ENCODE measurements at regions not wholly inside any gene's neighbourhood (a gene's known extent, or its start where the extent isn't known, plus 50 kb on each side); places are given as distances from the start of the nearest gene placed in this dataset.

GRCh38 chr21:23624281-23624680 lies 1983.0 kb downstream of the MRPL39 start:
- TF ChIP-seq FOS (IDR thresholded peaks at IDR 0.05; ENCODE audit: borderline replicate concordance, insufficient read depth, low read length): no peak
- TF ChIP-seq POLR2AphosphoS5 (IDR thresholded peaks at IDR 0.05; ENCODE audit: insufficient read depth, low read depth, low read length): no peak
- no peak for TF ChIP-seq JUN (IDR thresholded peaks at IDR 0.05; ENCODE audit: borderline replicate concordance, insufficient read depth, insufficient read length, low read depth)
- Histone ChIP-seq H3K4me1 (ENCODE audit: control insufficient read depth, extremely low read depth, insufficient read depth, low read length) (no peaks in the 10 kb centered on the region), H3K9ac (replicated peaks; ENCODE audit: extremely low read depth, insufficient read depth, low read length) (no peak overlapping the region), H3K9me3 (replicated peaks; ENCODE audit: control insufficient read depth, insufficient read depth, low read length) (no peaks in the 10 kb centered on the region), H3K27ac (ENCODE audit: insufficient read depth, low read depth, low read length) (no peak overlapping the region), H3K4me2 (ENCODE audit: insufficient read depth, low read length) (no peak overlapping the region), H3K9me1 (replicated peaks; ENCODE audit: control insufficient read depth, extremely low read depth, insufficient read depth, low read length) (no peaks in the 10 kb centered on the region), H3K4me3 (replicated peaks in 1 of 3; ENCODE audit: insufficient read depth in 1 of 3, low read depth in 1 of 3, low read length in 3 of 3) (no peak overlapping the region), H3K27me3 (ENCODE audit: control insufficient read depth in 2 of 2, insufficient read depth in 2 of 2, low read length in 2 of 2) (no peaks in the 10 kb centered on the region), H2AFZ (ENCODE audit: low read depth, low read length) (no peak overlapping the region), H3K36me3 (ENCODE audit: control insufficient read depth in 2 of 2, extremely low read depth in 1 of 2, insufficient read depth in 2 of 2, low read length in 2 of 2) (no peaks in the 10 kb centered on the region), H3K79me2 (ENCODE audit: control insufficient read depth, insufficient read depth, low read length) (no peaks in the 10 kb centered on the region), H4K20me1 (replicated peaks; ENCODE audit: control insufficient read depth, extremely low read depth, insufficient read depth, low read length) (no peaks in the 10 kb centered on the region)
- dilution Hi-C loops (cut with MboI; ENCODE audit: extremely low pct_ligation_motif_present, low sequenced_read_pairs) (no loop called here), intact Hi-C loops (cut with micrococcal nuclease) (no loop called here)
- no peak for FAIRE-seq
- no TSS peak for BruUV-seq (replicated peaks)
- ChIA-PET POLR2A (no interaction called here), CTCF (no interaction called here)
- DNase-seq (ENCODE audit: low read depth, low spot score): no peak

DNA sequence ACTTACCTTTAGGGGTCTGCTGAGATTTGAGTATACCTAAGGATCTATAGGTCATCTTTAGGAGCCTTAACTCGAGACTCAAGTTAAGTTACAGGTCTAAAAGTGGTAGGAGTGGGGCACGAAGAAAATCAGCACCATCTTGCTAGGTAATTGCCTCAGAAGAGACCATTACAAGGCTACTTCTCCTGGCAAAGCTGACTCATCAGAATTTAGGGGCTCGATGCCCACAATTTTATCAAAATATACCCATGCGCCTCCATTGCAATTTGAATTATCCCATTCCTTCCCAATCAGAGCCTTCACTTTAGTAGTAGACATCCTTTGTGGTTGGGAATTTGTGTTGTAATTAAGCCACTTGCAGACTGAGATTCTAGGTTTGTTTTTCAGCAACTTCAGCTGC lies 1994.3 kb downstream of the MRPL39 start:
- Histone ChIP-seq H3K9me3 (replicated peaks; ENCODE audit: control insufficient read depth, insufficient read depth, low read length) (no peaks in the 10 kb centered on the region), H3K4me2 (ENCODE audit: insufficient read depth, low read length) (no peak overlapping the region), H3K9me1 (replicated peaks; ENCODE audit: control insufficient read depth, extremely low read depth, insufficient read depth, low read length) (no peaks in the 10 kb centered on the region), H3K27me3 (ENCODE audit: control insufficient read depth in 2 of 2, insufficient read depth in 2 of 2, low read length in 2 of 2) (no peaks in the 10 kb centered on the region), H4K20me1 (replicated peaks; ENCODE audit: control insufficient read depth, extremely low read depth, insufficient read depth, low read length) (no peaks in the 10 kb centered on the region), H2AFZ (ENCODE audit: low read depth, low read length) (no peak overlapping the region), H3K4me3 (replicated peaks in 1 of 3; ENCODE audit: insufficient read depth in 1 of 3, low read depth in 1 of 3, low read length in 3 of 3) (no peak overlapping the region), H3K4me1 (ENCODE audit: control insufficient read depth, extremely low read depth, insufficient read depth, low read length) (no peaks in the 10 kb centered on the region), H3K36me3 (ENCODE audit: control insufficient read depth in 2 of 2, extremely low read depth in 1 of 2, insufficient read depth in 2 of 2, low read length in 2 of 2) (no peaks in the 10 kb centered on the region), H3K27ac (ENCODE audit: insufficient read depth, low read depth, low read length) (no peak overlapping the region), H3K79me2 (ENCODE audit: control insufficient read depth, insufficient read depth, low read length) (no peaks in the 10 kb centered on the region), H3K9ac (replicated peaks; ENCODE audit: extremely low read depth, insufficient read depth, low read length) (no peak overlapping the region)
- DNase-seq (ENCODE audit: low read depth, low spot score): no peak
- no peak for FAIRE-seq
- TF ChIP-seq GATA2 (IDR thresholded peaks at IDR 0.05; ENCODE audit: insufficient read depth, insufficient read length, low read depth, low read length) (no peak), MYC (IDR thresholded peaks at IDR 0.05; ENCODE audit: low read depth, low read length) (no peak), CTCF (IDR thresholded peaks at IDR 0.05; ENCODE audit: extremely low read depth in 1 of 2, insufficient read depth in 1 of 2, low read depth in 1 of 2, low read length in 2 of 2) (no peak), POLR2AphosphoS5 (IDR thresholded peaks at IDR 0.05; ENCODE audit: insufficient read depth, low read depth, low read length) (no peak), JUN (IDR thresholded peaks at IDR 0.05; ENCODE audit: borderline replicate concordance, insufficient read depth, insufficient read length, low read depth) (no peak), EZH2 (IDR thresholded peaks at IDR 0.05; ENCODE audit: borderline replicate concordance, low read depth, low read length, severe bottlenecking) (no peak), POLR2A (IDR thresholded peaks at IDR 0.05; ENCODE audit: low read depth, low read length) (no peak), FOS (IDR thresholded peaks at IDR 0.05; ENCODE audit: borderline replicate concordance, insufficient read depth, low read length) (no peak)
- TF ChIP-seq, protein P1, sequence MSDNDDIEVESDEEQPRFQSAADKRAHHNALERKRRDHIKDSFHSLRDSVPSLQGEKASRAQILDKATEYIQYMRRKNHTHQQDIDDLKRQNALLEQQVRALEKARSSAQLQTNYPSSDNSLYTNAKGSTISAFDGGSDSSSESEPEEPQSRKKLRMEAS (IDR thresholded peaks at IDR 0.05; ENCODE audit: insufficient read depth, insufficient read length): no peak
- no TSS peak for BruUV-seq (replicated peaks)
- ChIA-PET CTCF (no interaction called here), POLR2A (no interaction called here)
- dilution Hi-C loops (cut with MboI; ENCODE audit: extremely low pct_ligation_motif_present, low sequenced_read_pairs): no loop called here
- intact Hi-C loops (cut with micrococcal nuclease): no loop called here

All from endothelial cell of umbilical vein (primary cell).